ENCODE measurements at regions not wholly inside any gene's neighbourhood (a gene's known extent, or its start where the extent isn't known, plus 50 kb on each side); places are given as distances from the start of the nearest gene placed in this dataset.
"Not testable (repeated sequence)": the region's sequence is repeated elsewhere in the genome, so short reads cannot be mapped to it uniquely, and the experiment has no call there.

GRCh38 chr14:98223710-98224109 lies 1048.3 kb downstream of the BCL11B start:
- TF ChIP-seq CTCF, POLR2A, POLR2AphosphoS5 (IDR thresholded peaks at IDR 0.05): not testable (repeated sequence)

Data from prostate gland (tissue), 2 donors.